K562 (cell line): ENCODE measurements at regions not wholly inside any gene's neighbourhood (a gene's known extent, or its start where the extent isn't known, plus 50 kb on each side); places are given as distances from the start of the nearest gene placed in this dataset.
A peak's percentile ranks its signal among the peaks of the same experiment; 100 is the strongest.

Experiments
- ATAC-seq: fragments of 200-7000 bp; cut with Tn5 transposase; 3 replicates; pipeline ENCODE4 v1.9.1; 2020; ENCODE audit warnings: moderate library complexity
- BruUV-seq: library from RNA; stranded (reverse); fragments of 400-500 nt; replicated peaks from 2 replicates; lab custom pipeline; 2021; lab: Mats Ljungman, UMichigan
- CTCF ChIA-PET: fragments of 300-600 bp; formaldehyde crosslinking; extraction: SDS; loops from one replicate; lab custom pipeline; 2021; ENCODE audit warnings: low intra/inter-chr PET ratio; lab: Yijun Ruan, JAX
- POLR2A ChIA-PET: fragments of 300-600, 350-650 bp; sonication (Branson Sonifier 250); formaldehyde crosslinking; extraction: SDS; loops from one replicate; lab custom pipeline; 2021; ENCODE audit warnings: antibody characterized with exemption, inconsistent platforms; lab: Yijun Ruan, JAX
- DNase-seq, 4 experiments: peaks; one replicate each; pipeline versions ENCODE4 v3.0.0 to v3.0.0-alpha.2; 2011 to 2018; ENCODE audit warnings: low spot score in 3 of 4, mixed read lengths in 3 of 4; ENCODE audit errors: extremely low read depth in 1 of 4
- FAIRE-seq: peaks from 2 replicates; lab custom pipeline; 2011; peaks lifted over from hg19 to GRCh38; lab: Jason Lieb, UNC
- H2AFZ ChIP-seq: 2 replicates; pipeline ENCODE4 v1.6.0; 2011; ENCODE audit warnings: low read depth, low read length, control low read depth, inconsistent platforms
- H3K27ac ChIP-seq: fragments of 200-600 bp; 3 replicates; pipeline ENCODE4 v1.8.0; 2011; ENCODE audit warnings: low read depth, mild to moderate bottlenecking, control low read depth, inconsistent platforms, low read length, moderate library complexity, mixed read lengths; ENCODE audit errors: extremely low read depth
- H3K27me3 ChIP-seq, 2 experiments: fragments of 300-600 bp in 1 of 2; 2 replicates in 1 of 2; 3 replicates in 1 of 2; pipeline versions ENCODE4 v1.6.0 to v1.8.0; 2011; ENCODE audit warnings: inconsistent platforms in 2 of 2, low read length in 2 of 2, mild to moderate bottlenecking in 1 of 2, mixed read lengths in 1 of 2, moderate library complexity in 1 of 2; ENCODE audit not compliant: control insufficient read depth in 2 of 2, insufficient read depth in 2 of 2
- H3K36me3 ChIP-seq: fragments of 300-600 bp; 3 replicates; pipeline ENCODE4 v1.8.0; 2011; ENCODE audit warnings: mild to moderate bottlenecking, low read length, inconsistent platforms; ENCODE audit not compliant: control insufficient read depth, insufficient read depth
- H3K4me1 ChIP-seq, 2 experiments: fragments of 200-600 bp in 1 of 2; replicated peaks in 1 of 2; 2 replicates in 1 of 2; 3 replicates in 1 of 2; pipeline versions ENCODE4 v1.5.1 to v1.8.0; 2011; ENCODE audit warnings: inconsistent platforms in 2 of 2, low read length in 2 of 2, mild to moderate bottlenecking in 1 of 2, mixed read lengths in 1 of 2, moderate library complexity in 1 of 2; ENCODE audit not compliant: control insufficient read depth in 2 of 2, insufficient read depth in 2 of 2
- H3K4me2 ChIP-seq: 2 replicates; pipeline ENCODE4 v1.6.1; 2011; ENCODE audit warnings: low read length, control low read depth, inconsistent platforms, mixed read lengths; ENCODE audit not compliant: insufficient read depth
- H3K4me3 ChIP-seq: fragments of 200-600 bp; sonication (generic), shearing (Covaris generic); 2 replicates; pipeline ENCODE4 v1.5.1; 2016; ENCODE audit warnings: control low read depth, inconsistent platforms
- H3K79me2 ChIP-seq: fragments of 200-600 bp; 3 replicates; pipeline ENCODE4 v1.8.0; 2011; ENCODE audit warnings: low read length, inconsistent platforms; ENCODE audit not compliant: control insufficient read depth, insufficient read depth
- H3K9ac ChIP-seq, 2 experiments: 2 replicates each; pipeline versions ENCODE4 v1.6.0 to v1.6.1; 2011; ENCODE audit warnings: low read depth in 2 of 2, low read length in 2 of 2, control low read depth in 1 of 2, inconsistent platforms in 1 of 2, mild to moderate bottlenecking in 1 of 2, mixed read lengths in 1 of 2; ENCODE audit not compliant: insufficient read depth in 1 of 2
- H3K9me1 ChIP-seq: one replicate; pipeline ENCODE4 v1.6.0; 2011; ENCODE audit warnings: inconsistent platforms, mild to moderate bottlenecking, low read length, moderate library complexity; ENCODE audit not compliant: control insufficient read depth, insufficient read depth
- H3K9me3 ChIP-seq: replicated peaks from 2 replicates; pipeline ENCODE4 v1.5.1; 2011; ENCODE audit warnings: low read depth, low read length, inconsistent platforms; ENCODE audit not compliant: control insufficient read depth, insufficient read depth
- H4K20me1 ChIP-seq: replicated peaks from 2 replicates; pipeline ENCODE4 v1.6.1; 2011; ENCODE audit warnings: low read length, inconsistent platforms, mixed read lengths; ENCODE audit not compliant: control insufficient read depth, insufficient read depth
- ARID1B ChIP-seq: fragments of 450-650 bp; IDR thresholded peaks from 2 replicates; pipeline ENCODE4 v1.6.1; 2016; ENCODE audit warnings: antibody characterized with exemption, mild to moderate bottlenecking, inconsistent platforms
- BCL6 ChIP-seq: fragments of 250-450 bp; sonication (Bioruptor Pico); IDR thresholded peaks from 2 replicates; pipeline ENCODE4 v1.4.0; 2020
- CBFA2T2 ChIP-seq: fragments of 450-650 bp; conservative IDR thresholded peaks from 2 replicates; pipeline ENCODE4 v1.6.1; 2017; ENCODE audit warnings: mild to moderate bottlenecking
- HDAC3 ChIP-seq: fragments of 450-650 bp; IDR thresholded peaks from 2 replicates; pipeline ENCODE4 v1.6.1; 2018; ENCODE audit warnings: borderline replicate concordance, mild to moderate bottlenecking, moderate library complexity; ENCODE audit not compliant: partially characterized antibody
- KAT8 ChIP-seq: fragments of 450-650 bp; IDR thresholded peaks from 2 replicates; pipeline ENCODE4 v1.6.1; 2016; ENCODE audit warnings: low read depth, mild to moderate bottlenecking
- MTA1 ChIP-seq: fragments of 450-650 bp; IDR thresholded peaks from 2 replicates; pipeline ENCODE4 v1.6.1; 2017; ENCODE audit warnings: borderline replicate concordance
- ZNF316 ChIP-seq: fragments of 450-650 bp; IDR thresholded peaks from 2 replicates; pipeline ENCODE4 v1.6.1; 2016
- ZNF507 ChIP-seq: conservative IDR thresholded peaks from 2 replicates; pipeline ENCODE4 v1.6.1; 2017; ENCODE audit warnings: missing genetic modification characterization, missing compliant biosample characterization
- ZNF584 ChIP-seq: fragments of 200-800 bp; sonication (Bioruptor generic); IDR thresholded peaks from 2 replicates; pipeline ENCODE4 v1.6.1; 2016; ENCODE audit warnings: low read depth, mild to moderate bottlenecking, missing genetic modification characterization, missing compliant biosample characterization
- ZNF766 ChIP-seq: fragments of 200-800 bp; sonication (Bioruptor generic); conservative IDR thresholded peaks from 2 replicates; pipeline ENCODE4 v1.6.1; 2016; ENCODE audit warnings: missing genetic modification characterization, missing compliant biosample characterization
- WGBS: fragments of 100-300 bp; shearing (Covaris generic); methylation state at CpG from one replicate; pipeline ENCODE4 v1.1.6; 2016; ENCODE audit warnings: low coverage, mixed read lengths; ENCODE audit not compliant: insufficient coverage; ENCODE audit errors: missing lambda C conversion rate; 5-methylcytosine and 5-hydroxymethylcytosine counted together
- in situ Hi-C: fragments of 300-500 bp; cut with MboI; formaldehyde crosslinking; loops from 4 replicates; pipeline ENCODE4 v1.15.0; 2018; ENCODE audit warnings: inconsistent platforms, mixed read lengths
- intact Hi-C: fragments of 100-400 bp; cut with micrococcal nuclease; formaldehyde crosslinking; loops from 2 replicates; pipeline ENCODE4 v1.14.2; 2022
- TF ChIP-seq, protein P1 (sequence below): fragments of 150-350 bp; conservative IDR thresholded peaks from 2 replicates; pipeline ENCODE4 v1.6.1; 2014; ENCODE audit warnings: low read length

DNA sequence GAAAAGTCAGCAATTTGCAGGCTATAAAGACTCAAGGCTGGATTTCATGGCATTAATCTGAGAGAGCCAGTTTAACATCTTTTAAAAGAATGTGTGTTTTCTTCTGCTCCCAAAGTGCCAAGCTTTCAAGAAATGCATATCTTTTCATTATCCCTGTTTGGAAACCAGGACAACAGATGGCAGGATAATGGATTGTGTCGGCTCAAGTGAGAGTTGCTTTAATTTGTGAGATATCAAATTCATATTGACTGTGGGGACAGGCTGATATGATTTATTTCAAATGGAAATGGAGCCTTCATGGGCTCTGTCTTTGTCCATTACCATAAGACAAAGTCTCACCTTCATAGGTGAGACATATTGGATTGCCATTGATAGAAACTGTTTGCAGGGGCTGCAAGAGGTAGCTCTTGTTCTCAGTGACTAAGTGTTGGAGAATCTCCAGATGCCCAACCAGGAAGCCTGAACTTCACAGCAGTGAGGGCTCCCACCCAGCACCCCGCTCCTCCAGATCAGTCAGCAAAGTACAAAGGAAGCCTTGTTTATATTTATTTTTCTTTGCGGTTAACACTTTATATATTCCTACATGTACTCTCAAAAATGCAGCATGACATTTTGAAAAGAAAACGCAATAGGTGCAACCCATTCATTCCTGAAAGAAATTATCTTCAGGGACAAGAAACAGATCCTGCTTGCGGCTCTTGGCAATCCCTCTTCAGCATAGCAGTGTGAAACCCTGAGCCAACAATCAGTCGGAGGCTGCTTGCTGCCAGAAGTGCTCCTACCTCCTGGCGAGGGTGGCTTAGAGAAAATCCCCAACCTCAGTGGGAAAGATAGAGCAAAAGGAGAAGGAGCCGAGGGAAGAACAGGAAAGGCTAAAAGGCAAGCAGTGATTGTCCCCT is 65.8 kb upstream of the ATL2 start:
- peaks cover 0 to 20% of the 10 kb centered on the region in 2 experiments; a peak in 4 of 5 replicates for H3K4me1 ChIP-seq
- 18% methylated on average over 8 of the region's 8 CpGs for WGBS
- H3K9me3 ChIP-seq, result no peaks in the 10 kb centered on the region
- no peak for TF ChIP-seq BCL6
- peak; percentile 16; the same call in 1 of the 2 replicates for TF ChIP-seq ZNF316
- no peak overlapping the region for H2AFZ ChIP-seq
- FAIRE-seq, result no peak
- ChIA-PET POLR2A (interaction anchor here (0.6 kb wide), 1 partner anchor 22 kb away, joined by 3 read pairs; no protein-coding TSS in a partner anchor), CTCF (no interaction called here)
- in situ Hi-C loops, result no loop called here
- H3K27ac ChIP-seq, result no peak overlapping the region
- H3K27me3 ChIP-seq, result peaks cover 8 to 19% of the 10 kb centered on the region in 2 experiments; a peak in 4 of 5 replicates
- H3K36me3 ChIP-seq, result no peaks in the 10 kb centered on the region
- H3K4me3 ChIP-seq, result no peak overlapping the region
- no peaks in the 10 kb centered on the region for H3K79me2 ChIP-seq
- H4K20me1 ChIP-seq, result no peaks in the 10 kb centered on the region; the same call in 1 of the 2 replicates
- ATAC-seq, result no peak
- intact Hi-C loops, result loop anchor here (5.0 kb wide), 1 partner anchor 64 kb away; no protein-coding TSS in a partner anchor
- no TSS peak for BruUV-seq
- no peak overlapping the region for H3K4me2 ChIP-seq
- no peak for DNase-seq
- no peaks in the 10 kb centered on the region for H3K9me1 ChIP-seq
- no peak overlapping the region for H3K9ac ChIP-seq

DNA sequence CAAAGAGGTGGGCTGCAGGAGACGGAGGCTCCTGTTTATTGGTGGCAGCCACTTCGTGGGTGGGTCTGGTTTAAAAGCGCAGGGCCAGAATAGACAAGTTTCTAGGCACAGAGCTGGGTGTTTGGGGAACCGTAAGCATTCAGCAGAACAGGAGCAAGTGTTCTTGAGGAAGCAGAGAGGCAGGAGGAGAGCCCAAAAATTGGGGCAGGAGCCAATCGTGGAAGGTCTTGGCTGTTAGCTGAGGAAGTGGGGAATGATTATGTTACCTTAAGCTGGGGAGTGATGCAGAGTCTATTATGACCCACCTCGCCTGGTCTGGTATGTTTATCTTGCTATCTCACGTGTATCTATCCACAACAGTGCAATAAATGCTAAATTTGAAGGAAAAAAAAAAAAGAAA is 64.3 kb upstream of the ATL2 start:
- peaks cover 0 to 12% of the 10 kb centered on the region in 2 experiments; a peak in 4 of 5 replicates for H3K4me1 ChIP-seq
- no peak overlapping the region for H3K9ac ChIP-seq
- no peaks in the 10 kb centered on the region for H3K9me1 ChIP-seq
- H3K9me3 ChIP-seq, result no peaks in the 10 kb centered on the region
- in situ Hi-C loops, result no loop called here
- CTCF ChIA-PET, result no interaction called here
- FAIRE-seq, result no peak
- POLR2A ChIA-PET, result interaction anchor here (0.6 to 1.0 kb wide), 3 partner anchors 9 to 132 kb away, joined by 3 read pairs; no protein-coding TSS in a partner anchor
- no peaks in the 10 kb centered on the region for H3K79me2 ChIP-seq
- no peak overlapping the region for H3K27ac ChIP-seq
- intact Hi-C loops, result loop anchor here (5.0 kb wide), 1 partner anchor 66 kb away; no protein-coding TSS in a partner anchor
- no peak overlapping the region for H3K4me3 ChIP-seq
- DNase-seq, result no peak
- WGBS, result 7% methylated on average over 7 of the region's 7 CpGs
- H3K36me3 ChIP-seq, result no peaks in the 10 kb centered on the region
- H2AFZ ChIP-seq, result peak overlapping the region; percentile 66
- no peaks in the 10 kb centered on the region; the same call in 1 of the 2 replicates for H4K20me1 ChIP-seq
- peak overlapping the region; percentile 64 for H3K4me2 ChIP-seq
- no peak; the same call in 1 of the 3 replicates for ATAC-seq
- no TSS peak for BruUV-seq
- H3K27me3 ChIP-seq, result peaks cover 14 to 23% of the 10 kb centered on the region in 2 experiments; a peak in 4 of 5 replicates
- TF ChIP-seq MTA1 (no peak), ARID1B (no peak), ZNF584 (CRISPR knock-in tag) (no peak), HDAC3 (no peak), ZNF766 (CRISPR knock-in tag) (no peak), CBFA2T2 (no peak), ZNF507 (tag) (no peak), KAT8 (no peak)
- TF ChIP-seq, protein P1, sequence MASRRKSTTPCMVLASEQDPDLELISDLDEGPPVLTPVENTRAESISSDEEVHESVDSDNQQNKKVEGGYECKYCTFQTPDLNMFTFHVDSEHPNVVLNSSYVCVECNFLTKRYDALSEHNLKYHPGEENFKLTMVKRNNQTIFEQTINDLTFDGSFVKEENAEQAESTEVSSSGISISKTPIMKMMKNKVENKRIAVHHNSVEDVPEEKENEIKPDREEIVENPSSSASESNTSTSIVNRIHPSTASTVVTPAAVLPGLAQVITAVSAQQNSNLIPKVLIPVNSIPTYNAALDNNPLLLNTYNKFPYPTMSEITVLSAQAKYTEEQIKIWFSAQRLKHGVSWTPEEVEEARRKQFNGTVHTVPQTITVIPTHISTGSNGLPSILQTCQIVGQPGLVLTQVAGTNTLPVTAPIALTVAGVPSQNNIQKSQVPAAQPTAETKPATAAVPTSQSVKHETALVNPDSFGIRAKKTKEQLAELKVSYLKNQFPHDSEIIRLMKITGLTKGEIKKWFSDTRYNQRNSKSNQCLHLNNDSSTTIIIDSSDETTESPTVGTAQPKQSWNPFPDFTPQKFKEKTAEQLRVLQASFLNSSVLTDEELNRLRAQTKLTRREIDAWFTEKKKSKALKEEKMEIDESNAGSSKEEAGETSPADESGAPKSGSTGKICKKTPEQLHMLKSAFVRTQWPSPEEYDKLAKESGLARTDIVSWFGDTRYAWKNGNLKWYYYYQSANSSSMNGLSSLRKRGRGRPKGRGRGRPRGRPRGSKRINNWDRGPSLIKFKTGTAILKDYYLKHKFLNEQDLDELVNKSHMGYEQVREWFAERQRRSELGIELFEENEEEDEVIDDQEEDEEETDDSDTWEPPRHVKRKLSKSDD, result no peak
